Fibroblast of lung (primary cell): ENCODE measurements at regions not wholly inside any gene's neighbourhood (a gene's known extent, or its start where the extent isn't known, plus 50 kb on each side); places are given as distances from the start of the nearest gene placed in this dataset.
"Not testable (repeated sequence)": the region's sequence is repeated elsewhere in the genome, so short reads cannot be mapped to it uniquely, and the experiment has no call there.

Source experiments
- CTCF ChIP-seq, 2 donors: IDR thresholded peaks in 1 of 2; conservative IDR thresholded peaks in 1 of 2; 1 replicate in 1 of 2; 2 replicates in 1 of 2; pipeline ENCODE4 v1.5.1; 2011 to 2012; ENCODE audit warnings: low read length in 2 of 2, control low read depth in 1 of 2, inconsistent platforms in 1 of 2, low read depth in 1 of 2, mild to moderate bottlenecking in 1 of 2
- EZH2 ChIP-seq: IDR thresholded peaks from 2 replicates; pipeline ENCODE4 v1.5.1; 2012; ENCODE audit warnings: low read length, control low read depth, mild to moderate bottlenecking; ENCODE audit errors: missing control alignments

- TF ChIP-seq CTCF (conservative IDR thresholded peaks at IDR 0.05 in 1 of 2, IDR thresholded peaks at IDR 0.05 in 1 of 2; ENCODE audit: low read depth in 1 of 2, low read length in 2 of 2); EZH2: not testable (repeated sequence)
These were observed 632.3 kb downstream of the CDY1 start for GRCh38 chrY:26254262-26254661.
